ENCODE measurements at regions not wholly inside any gene's neighbourhood (a gene's known extent, or its start where the extent isn't known, plus 50 kb on each side); places are given as distances from the start of the nearest gene placed in this dataset.

DNA sequence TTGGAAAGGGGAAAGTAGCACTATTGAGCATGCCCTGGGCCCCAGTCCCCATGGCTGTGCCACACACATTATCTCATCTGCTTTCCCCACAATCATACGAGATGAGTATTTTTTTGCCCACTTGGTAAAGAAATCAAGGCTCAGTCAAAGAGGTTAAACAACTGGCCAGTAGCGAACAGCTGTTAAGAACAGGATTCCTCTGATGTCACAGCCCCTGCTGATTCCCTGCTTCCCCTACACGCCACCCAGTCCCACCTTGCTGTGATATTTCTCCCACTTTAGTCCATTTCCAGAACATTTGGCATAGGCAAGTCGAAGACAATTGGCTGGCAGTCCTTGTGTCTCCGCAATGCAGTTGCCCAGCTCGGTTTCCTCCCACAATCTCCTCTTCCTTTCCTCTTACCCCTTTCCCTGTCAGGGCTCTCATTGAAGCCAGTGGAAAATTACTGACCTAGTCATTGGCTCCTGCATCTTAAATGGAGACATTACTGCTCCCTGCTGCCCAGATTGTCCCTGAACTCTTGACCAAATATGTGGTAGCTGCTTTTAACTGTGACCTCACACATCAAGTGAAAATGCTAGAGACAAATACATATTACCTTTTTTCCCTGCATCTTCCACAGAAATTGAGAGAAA is 56.5 kb upstream of the EEPD1 start:
- Histone ChIP-seq H2BK120ac (ENCODE audit: low read depth, low read length) (no peak overlapping the region), H3K79me1 (ENCODE audit: low read depth in 1 of 2, low read length in 2 of 2) (no peaks in the 10 kb centered on the region), H4K20me1 (ENCODE audit: insufficient read depth, low read length) (no peaks in the 10 kb centered on the region), H3K4me1 (ENCODE audit: control insufficient read depth, insufficient read depth, low read length) (no peaks in the 10 kb centered on the region), H3K27me3 (ENCODE audit: control insufficient read depth, insufficient read depth, low read length) (peaks cover 30% of the 10 kb centered on the region), H3K9ac (ENCODE audit: low read depth, low read length) (no peak overlapping the region), H2BK20ac (ENCODE audit: low read depth, low read length) (no peak overlapping the region), H3K14ac (replicated peaks; ENCODE audit: low read depth, low read length) (no peak overlapping the region), H3K4me2 (ENCODE audit: low read depth, low read length) (no peak overlapping the region), H3K23ac (ENCODE audit: low read depth, low read length) (no peak overlapping the region), H3K36me3 (ENCODE audit: control insufficient read depth, insufficient read depth, low read length) (no peaks in the 10 kb centered on the region), H2AK5ac (ENCODE audit: low read depth, low read length) (no peak overlapping the region), H2AK9ac (replicated peaks; ENCODE audit: low read depth, low read length, poor library complexity) (no peak overlapping the region), H4K5ac (ENCODE audit: low read depth, low read length) (no peak overlapping the region), H3K18ac (ENCODE audit: low read depth, low read length) (no peak overlapping the region), H3K9me1 (ENCODE audit: insufficient read depth, low read length) (0 out of 2 replicates have a peak, but pooled peaks cover 2% of the 10 kb centered on the region), H2BK15ac (ENCODE audit: low read depth, low read length) (no peak overlapping the region), H4K91ac (ENCODE audit: insufficient read depth, low read depth, low read length) (no peak overlapping the region), H4K8ac (ENCODE audit: low read depth in 2 of 2, low read length in 2 of 2) (no peak overlapping the region), H3K27ac (ENCODE audit: insufficient read depth, low read length) (no peak overlapping the region), H2BK5ac (ENCODE audit: low read depth, low read length, poor library complexity, severe bottlenecking) (no peak overlapping the region), H2AFZ (replicated peaks; ENCODE audit: low read length, poor library complexity) (no peak overlapping the region), H3K56ac (ENCODE audit: extremely low read depth, insufficient read depth, low read length) (no peak overlapping the region), H3K9me3 (ENCODE audit: control insufficient read depth, insufficient read depth, low read length) (peaks cover 3% of the 10 kb centered on the region; the same call in 1 of the 2 replicates), H3K4me3 (ENCODE audit: insufficient read depth, low read depth, low read length) (no peak overlapping the region), H3K4ac (ENCODE audit: low read depth, low read length) (no peak overlapping the region)
- no TSS peak for BruUV-seq (replicated peaks)
- TF ChIP-seq CTCF (conservative IDR thresholded peaks at IDR 0.05; ENCODE audit: low read depth, low read length), result no peak
- TF ChIP-seq NFE2L2 (IDR thresholded peaks at IDR 0.05; ENCODE audit: low read depth, low read length), result no peak
- TF ChIP-seq CEBPB (IDR thresholded peaks at IDR 0.05; ENCODE audit: low read depth, low read length), result no peak
- TF ChIP-seq POLR2A (IDR thresholded peaks at IDR 0.05; ENCODE audit: low read depth, low read length), result no peak
- TF ChIP-seq CHD1 (IDR thresholded peaks at IDR 0.05; ENCODE audit: low read depth, low read length), result no peak
- TF ChIP-seq FOS (IDR thresholded peaks at IDR 0.05; ENCODE audit: low read depth, low read length), result no peak
- TF ChIP-seq BHLHE40 (IDR thresholded peaks at IDR 0.05; ENCODE audit: low read depth, low read length), result no peak
- TF ChIP-seq ELK1 (IDR thresholded peaks at IDR 0.05; ENCODE audit: borderline replicate concordance, low read depth, low read length), result no peak
- no peak for TF ChIP-seq RCOR1 (IDR thresholded peaks at IDR 0.05; ENCODE audit: insufficient replicate concordance, low read length)
- TF ChIP-seq RFX5 (IDR thresholded peaks at IDR 0.05; ENCODE audit: low read depth, low read length), result no peak
- no peak for TF ChIP-seq SMC3 (IDR thresholded peaks at IDR 0.05; ENCODE audit: low read depth, low read length)
- in situ Hi-C loops (cut with MboI; ENCODE audit: low sequenced_read_pairs), result no loop called here
- dilution Hi-C loops (cut with HindIII; ENCODE audit: low sequenced_read_pairs, unreplicated experiment), result no loop called here
- intact Hi-C loops (cut with micrococcal nuclease), result no loop called here
- DNase-seq, result no peak
- ChIA-PET CTCF (interaction anchor here (1.2 kb wide), 1 partner anchor 48 kb away, joined by 3 read pairs; no protein-coding TSS in a partner anchor), POLR2A (ENCODE audit: unreplicated experiment) (no interaction called here)
- WGBS, 2 experiments (ENCODE audit: extremely low coverage in 2 of 2, insufficient read length in 1 of 2), result 48% methylated on average over 5 of the region's 6 CpGs; no CpG with 5 or more reads in 1 of the 2 experiments
- ATAC-seq (ENCODE audit: low read depth), result no peak
